GM10266 (cell line): ENCODE measurements at regions not wholly inside any gene's neighbourhood (a gene's known extent, or its start where the extent isn't known, plus 50 kb on each side); places are given as distances from the start of the nearest gene placed in this dataset.

Experiments used
- DNase-seq: peaks from one replicate; pipeline ENCODE4 v3.0.0; 2012; ENCODE audit errors: extremely low spot score
- CTCF ChIP-seq: IDR thresholded peaks from 2 replicates; pipeline ENCODE4 v1.5.1; 2012; ENCODE audit warnings: mild to moderate bottlenecking, low read depth; ENCODE audit not compliant: control insufficient read depth, insufficient read depth; ENCODE audit errors: missing control alignments

GRCh38 chr16:8458481-8459046 lies 131.7 kb downstream of the TMEM114 start:
- no peak for TF ChIP-seq CTCF

GRCh38 chr16:8453359-8453758 lies 137.0 kb downstream of the TMEM114 start:
- no peak for TF ChIP-seq CTCF
- DNase-seq = no peak

More at GRCh38 chr16:8458481-8459046, 131.7 kb downstream of the TMEM114 start:
- no peak for DNase-seq

- no peak for DNase-seq
- TF ChIP-seq CTCF = no peak
These were observed 137.4 kb downstream of the TMEM114 start for GRCh38 chr16:8452941-8453340.

GRCh38 chr16:8436931-8437330 lies 153.4 kb downstream of the TMEM114 start:
- no peak for DNase-seq
- no peak for TF ChIP-seq CTCF

GRCh38 chr16:8431783-8432182 lies 158.5 kb downstream of the TMEM114 start:
- TF ChIP-seq CTCF = no peak
- no peak for DNase-seq

- no peak for DNase-seq
- no peak for TF ChIP-seq CTCF
These were observed 159.9 kb downstream of the TMEM114 start for GRCh38 chr16:8430401-8430800.

- DNase-seq = no peak
- TF ChIP-seq CTCF = no peak
These were observed 163.7 kb downstream of the TMEM114 start for GRCh38 chr16:8426569-8426968.
